SK-N-SH (cell line): ENCODE measurements at regions not wholly inside any gene's neighbourhood (a gene's known extent, or its start where the extent isn't known, plus 50 kb on each side); places are given as distances from the start of the nearest gene placed in this dataset.

Experiments used
- CTCF ChIA-PET: fragments of 300-600, 350-600 bp; formaldehyde crosslinking; extraction: SDS; loops from one replicate; lab custom pipeline; 2021; lab: Yijun Ruan, JAX
- POLR2A ChIA-PET: fragments of 350-600 bp; sonication (Branson Sonifier 250); formaldehyde crosslinking; extraction: SDS; loops from one replicate; lab custom pipeline; 2020; ENCODE audit warnings: antibody characterized with exemption, inconsistent platforms; lab: Yijun Ruan, JAX
- DNase-seq: peaks from one replicate; pipeline ENCODE4 v3.0.0; 2012
- H2AFZ ChIP-seq: fragments of 200-600 bp; sonication (generic); 2 replicates; pipeline ENCODE4 v1.8.1; 2016; ENCODE audit warnings: antibody characterized with exemption, mild to moderate bottlenecking, low read depth
- H3F3A ChIP-seq: fragments of 200-600 bp; sonication (generic); replicated peaks from 2 replicates; pipeline ENCODE3; 2016; ENCODE audit warnings: antibody characterized with exemption, mild to moderate bottlenecking; ENCODE audit not compliant: insufficient read depth
- H3K27ac ChIP-seq, 2 experiments: fragments of 200-500 bp in 1 of 2; fragments of 200-600 bp in 1 of 2; sonication (Bioruptor generic) in 1 of 2; sonication (generic), shearing (Covaris generic) in 1 of 2; 2 replicates each; pipeline versions ENCODE4 v1.5.1 to v1.6.1; 2014 to 2016; ENCODE audit warnings: low read depth in 2 of 2, inconsistent platforms in 1 of 2, low read length in 1 of 2, mild to moderate bottlenecking in 1 of 2, mixed read lengths in 1 of 2
- H3K27me3 ChIP-seq: fragments of 200-600 bp; sonication (generic), shearing (Covaris generic); 2 replicates; pipeline ENCODE4 v1.6.1; 2016; ENCODE audit warnings: mixed run types; ENCODE audit not compliant: insufficient read depth
- H3K36me3 ChIP-seq, 2 experiments: fragments of 200-500 bp in 1 of 2; fragments of 200-600 bp in 1 of 2; sonication (Bioruptor generic) in 1 of 2; sonication (generic) in 1 of 2; replicated peaks in 1 of 2; 2 replicates each; pipeline versions ENCODE3 to v1.5.1; 2014 to 2016; ENCODE audit warnings: low read length in 1 of 2, mild to moderate bottlenecking in 1 of 2; ENCODE audit not compliant: insufficient read depth in 2 of 2, control insufficient read depth in 1 of 2
- H3K4me1 ChIP-seq, 2 experiments: fragments of 200-500 bp in 1 of 2; fragments of 200-600 bp in 1 of 2; sonication (Bioruptor generic) in 1 of 2; sonication (generic), shearing (Covaris generic) in 1 of 2; 2 replicates each; pipeline versions ENCODE4 v1.5.1 to v1.6.1; 2014 to 2016; ENCODE audit warnings: low read depth in 1 of 2, low read length in 1 of 2, mixed run types in 1 of 2; ENCODE audit not compliant: insufficient read depth in 2 of 2, control insufficient read depth in 1 of 2
- H3K4me2 ChIP-seq: fragments of 200-600 bp; sonication (generic), shearing (Covaris generic); 2 replicates; pipeline ENCODE4 v1.6.1; 2017; ENCODE audit warnings: mixed run types
- H3K4me3 ChIP-seq, 2 experiments: fragments of 200-500 bp in 1 of 2; fragments of 200-600 bp in 1 of 2; sonication (Bioruptor generic) in 1 of 2; sonication (generic), shearing (Covaris generic) in 1 of 2; 2 replicates each; pipeline versions ENCODE4 v1.5.1 to v1.8.1; 2014 to 2016; ENCODE audit warnings: low read depth in 2 of 2, inconsistent platforms in 1 of 2, low read length in 1 of 2, mild to moderate bottlenecking in 1 of 2, mixed read lengths in 1 of 2, moderate library complexity in 1 of 2
- H3K79me2 ChIP-seq: fragments of 200-600 bp; sonication (generic); 2 replicates; pipeline ENCODE4 v1.8.1; 2017; ENCODE audit warnings: mild to moderate bottlenecking; ENCODE audit not compliant: insufficient read depth
- H3K9ac ChIP-seq: fragments of 200-600 bp; sonication (generic); 2 replicates; pipeline ENCODE4 v1.6.1; 2017; ENCODE audit warnings: mixed run types
- H3K9me2 ChIP-seq: fragments of 200-600 bp; sonication (generic); 2 replicates; pipeline ENCODE4 v1.6.1; 2017; ENCODE audit warnings: mixed run types
- H3K9me3 ChIP-seq: fragments of 200-600 bp; sonication (generic); 2 replicates; pipeline ENCODE4 v1.6.1; 2017; ENCODE audit warnings: mixed run types, mild to moderate bottlenecking, moderate library complexity
- H4K20me1 ChIP-seq: fragments of 200-600 bp; sonication (generic); 2 replicates; pipeline ENCODE4 v1.6.1; 2017; ENCODE audit warnings: mild to moderate bottlenecking, mixed run types; ENCODE audit not compliant: insufficient read depth
- FOXJ3 ChIP-seq: sonication (generic); formaldehyde crosslinking; IDR thresholded peaks from 2 replicates; pipeline ENCODE4 v1.5.1; 2020; ENCODE audit warnings: mild to moderate bottlenecking, missing genetic modification reagents
- PBX3 ChIP-seq: IDR thresholded peaks from 2 replicates; pipeline ENCODE4; 2012
- POLR2AphosphoS5 ChIP-seq: IDR thresholded peaks from 2 replicates; pipeline ENCODE4 v1.6.1; 2012; ENCODE audit warnings: low read depth, low read length
- RAD21 ChIP-seq: IDR thresholded peaks from 2 replicates; pipeline ENCODE4 v1.6.1; 2012; ENCODE audit warnings: mild to moderate bottlenecking, low read length
- REST ChIP-seq: IDR thresholded peaks from 2 replicates; pipeline ENCODE4 v1.6.1; 2012; ENCODE audit warnings: mild to moderate bottlenecking, low read depth, low read length, moderate library complexity
- SMC3 ChIP-seq: IDR thresholded peaks from 2 replicates; pipeline ENCODE4 v1.6.1; 2012; ENCODE audit warnings: low read depth, low read length, improper control_type of control experiment
- TCF12 ChIP-seq: IDR thresholded peaks from 2 replicates; pipeline ENCODE4 v1.4.0; 2012
- YY1 ChIP-seq: IDR thresholded peaks from 2 replicates; pipeline ENCODE4 v1.4.0; 2012; ENCODE audit warnings: low read depth, mild to moderate bottlenecking
- whole genome bisulfite sequencing: methylation state at CpG from one replicate; pipeline ENCODE4 v1.1.6; 2017; ENCODE audit warnings: low lambda C conversion rate; 5-methylcytosine and 5-hydroxymethylcytosine counted together

GRCh38 chr18:38427234-38427633 lies 861.6 kb upstream of the CELF4 start:
- Histone ChIP-seq H3K36me3 (no peaks in the 10 kb centered on the region), H3K4me2 (no peak overlapping the region), H3K4me1 (no peaks in the 10 kb centered on the region), H3K27ac (no peak overlapping the region), H3F3A (no peaks in the 10 kb centered on the region), H3K9me3 (no peaks in the 10 kb centered on the region), H2AFZ (no peak overlapping the region), H4K20me1 (no peaks in the 10 kb centered on the region), H3K9me2 (no peaks in the 10 kb centered on the region), H3K9ac (no peak overlapping the region), H3K4me3 (no peak overlapping the region), H3K27me3 (no peaks in the 10 kb centered on the region), H3K79me2 (no peaks in the 10 kb centered on the region)
- POLR2A ChIA-PET: no interaction called here
- CTCF ChIA-PET: interaction anchor here (1.9 kb wide), 1 partner anchor 9 kb away, joined by 8 read pairs; no protein-coding TSS in a partner anchor
- DNase-seq: peak; percentile 15
- TF ChIP-seq YY1 (no peak), SMC3 (peak; percentile 27; the same call in 1 of the 2 replicates), RAD21 (peak; percentile 50), TCF12 (no peak)
- WGBS: 37% methylated on average over 2 of the region's 2 CpGs

DNA sequence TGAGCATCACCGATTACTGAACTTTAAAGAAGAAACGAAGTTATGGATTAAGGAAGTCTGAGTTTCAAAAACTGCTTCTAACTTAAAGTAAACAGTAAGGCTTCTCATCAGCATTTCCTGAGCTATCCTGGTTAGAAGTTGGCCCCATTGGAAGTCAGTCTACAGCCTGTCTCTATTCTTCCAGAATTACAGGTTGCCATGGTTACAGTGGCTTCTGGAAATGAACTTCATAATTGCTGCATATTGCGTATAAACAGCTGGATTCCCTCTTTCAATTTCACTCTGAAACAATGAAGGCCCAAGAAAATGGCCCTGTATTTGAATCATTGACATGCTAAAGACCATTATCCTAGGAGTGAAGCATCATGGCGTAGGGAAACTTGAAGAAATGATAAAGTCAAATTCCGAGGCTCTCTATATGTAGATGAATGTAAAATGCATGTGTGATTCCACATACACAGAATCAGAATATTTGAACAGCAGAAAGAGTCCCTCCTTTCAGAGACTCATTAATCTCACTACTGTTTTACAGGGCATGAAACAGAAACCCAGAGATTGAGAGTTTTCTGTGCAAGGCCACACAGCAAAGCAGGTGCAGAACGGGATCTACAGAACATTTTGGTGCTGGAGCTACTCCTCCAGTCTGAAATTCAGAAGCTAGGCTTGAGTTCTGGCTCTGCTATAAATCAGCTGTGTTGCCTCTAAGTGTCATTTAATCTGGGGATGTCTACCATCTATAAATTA lies 856.4 kb upstream of the CELF4 start:
- CTCF ChIA-PET: no interaction called here

More for the DNA sequence above, 856.4 kb upstream of the CELF4 start:
- DNase-seq: no peak
- Histone ChIP-seq H3F3A (no peaks in the 10 kb centered on the region), H3K9me3 (no peaks in the 10 kb centered on the region; the same call in 1 of the 2 replicates), H3K4me1 (no peaks in the 10 kb centered on the region), H3K36me3 (no peaks in the 10 kb centered on the region), H3K27me3 (no peaks in the 10 kb centered on the region), H2AFZ (no peak overlapping the region), H3K9me2 (no peaks in the 10 kb centered on the region), H4K20me1 (no peaks in the 10 kb centered on the region), H3K4me2 (no peak overlapping the region), H3K9ac (no peak overlapping the region), H3K27ac (no peak overlapping the region), H3K79me2 (no peaks in the 10 kb centered on the region), H3K4me3 (no peak overlapping the region)
- WGBS: 20% methylated on average over 6 of the region's 6 CpGs
- POLR2A ChIA-PET: no interaction called here
- TF ChIP-seq PBX3 (no peak), POLR2AphosphoS5 (no peak), REST (no peak), FOXJ3 (CRISPR knock-in tag) (no peak)
